NCI-H748 (cell line): ENCODE measurements at regions not wholly inside any gene's neighbourhood (a gene's known extent, or its start where the extent isn't known, plus 50 kb on each side); places are given as distances from the start of the nearest gene placed in this dataset.
"Not testable (repeated sequence)": the region's sequence is repeated elsewhere in the genome, so short reads cannot be mapped to it uniquely, and the experiment has no call there.

Experiments
- DNase-seq: peaks from one replicate; lab custom pipeline; 2025; ENCODE audit not compliant: unreplicated experiment; lab: John Stamatoyannopoulos, UW

DNA sequence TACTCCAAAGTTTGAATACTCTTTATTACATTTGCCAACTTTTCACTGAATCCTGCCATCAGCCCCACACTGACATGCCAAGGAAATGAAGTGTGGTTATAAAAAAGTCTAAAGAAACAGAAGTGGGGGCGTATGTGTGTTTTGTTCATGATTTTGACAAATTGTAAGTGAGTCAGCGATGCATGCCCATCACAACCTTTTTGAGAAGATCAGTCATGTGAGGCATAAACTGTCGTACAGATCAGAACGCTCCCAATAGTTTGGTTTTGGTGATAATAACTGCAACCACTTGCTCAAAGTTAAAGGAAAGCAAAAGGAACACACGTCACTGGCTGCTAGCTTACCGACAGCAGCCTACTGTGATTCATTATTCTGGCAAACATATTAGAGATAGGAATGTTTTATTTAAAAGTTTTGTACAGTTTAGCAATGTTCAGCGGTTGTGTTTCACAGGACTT lies 95.6 kb downstream of the RGS2 start:
- no peak for DNase-seq

DNA sequence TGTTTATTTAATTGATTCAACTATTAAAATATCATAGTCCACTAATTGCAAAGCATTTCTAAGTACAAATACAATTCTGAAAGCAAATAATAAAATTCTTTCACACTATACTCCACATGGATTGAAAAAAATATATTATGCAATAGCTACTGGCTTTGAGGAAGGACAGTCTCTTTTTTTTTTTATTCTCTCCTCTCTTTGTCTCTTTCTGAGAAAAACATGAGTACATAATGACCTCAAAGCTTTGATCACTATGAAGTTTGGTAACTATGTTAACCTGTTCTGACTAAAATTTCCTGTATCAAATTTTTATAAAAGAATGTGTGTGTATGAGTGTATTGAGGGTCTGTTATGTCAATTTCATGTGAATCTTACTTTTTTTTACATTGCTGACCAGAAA lies 96.2 kb downstream of the RGS2 start:
- no peak for DNase-seq

DNA sequence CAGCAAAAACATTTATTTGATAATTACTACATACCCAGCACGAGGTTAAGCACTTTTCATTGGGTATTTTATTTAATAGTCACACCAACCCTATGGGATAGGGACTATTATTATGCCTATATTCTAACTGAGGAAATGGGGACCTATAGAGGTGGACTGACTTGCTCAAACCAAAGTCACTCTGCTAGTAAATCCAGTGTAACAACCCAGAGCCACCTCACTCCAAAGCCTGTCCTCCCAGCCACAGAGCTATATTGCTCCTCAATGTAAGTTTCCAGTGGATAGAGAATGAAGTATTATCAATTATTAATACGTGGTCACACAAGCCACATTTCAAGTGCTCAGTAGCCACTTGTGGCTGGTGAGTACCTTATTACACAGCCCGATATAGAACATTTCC lies 97.5 kb downstream of the RGS2 start:
- DNase-seq, result no peak

DNA sequence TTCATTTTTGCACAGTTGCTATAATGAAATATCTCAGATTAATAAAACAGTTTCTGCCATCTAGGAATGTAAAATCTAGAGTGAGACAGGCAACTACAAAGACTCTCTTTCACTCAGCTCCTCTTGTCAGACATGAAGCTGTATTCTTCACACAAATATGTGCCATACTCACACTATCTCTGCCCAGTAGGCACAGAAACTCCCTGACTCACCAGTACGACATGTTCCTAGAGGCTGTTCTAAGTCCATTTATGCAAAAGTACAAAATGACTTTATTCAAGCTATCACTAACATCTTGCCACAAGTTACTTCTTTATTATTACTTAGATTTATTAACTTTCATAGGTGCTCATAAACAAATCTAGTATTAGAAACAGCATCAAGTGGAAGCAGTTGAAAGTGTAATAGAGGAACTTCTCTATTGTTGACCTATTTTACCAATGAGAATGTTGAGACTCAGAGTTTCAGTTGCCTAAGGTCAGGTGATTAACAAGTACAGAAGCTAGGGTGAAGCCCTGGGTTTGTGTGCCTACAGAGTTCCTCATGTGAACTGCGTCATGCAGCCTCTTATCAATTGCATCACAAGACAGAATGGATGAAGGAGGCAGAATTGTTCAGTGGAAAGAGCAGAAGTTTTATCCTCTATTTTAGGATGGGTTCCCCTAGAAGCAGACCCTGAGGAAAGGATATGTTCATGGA lies 98.9 kb downstream of the RGS2 start:
- no peak for DNase-seq

GRCh38 chr1:192911896-192912656 lies 103.2 kb downstream of the RGS2 start:
- DNase-seq, result not testable (repeated sequence)

DNA sequence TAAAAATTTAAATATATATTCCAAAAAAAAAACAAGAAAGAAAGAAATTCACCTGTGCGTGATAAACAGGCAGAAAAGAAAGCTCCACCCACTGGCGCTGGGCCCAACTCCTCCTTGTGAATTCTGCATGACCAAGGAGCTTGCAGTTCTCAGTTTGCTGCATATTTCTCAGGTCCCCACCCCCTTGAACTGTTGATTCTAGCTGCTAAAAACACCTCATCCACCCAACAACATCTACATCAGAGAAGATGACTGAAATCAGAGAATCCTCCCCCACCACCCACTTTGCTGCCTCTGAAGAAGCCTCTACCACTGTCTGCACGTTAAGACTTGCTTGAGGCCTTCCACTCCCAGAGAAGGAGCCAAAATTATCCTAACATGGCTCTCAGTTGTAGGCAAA lies 104.8 kb downstream of the RGS2 start:
- no peak for DNase-seq

DNA sequence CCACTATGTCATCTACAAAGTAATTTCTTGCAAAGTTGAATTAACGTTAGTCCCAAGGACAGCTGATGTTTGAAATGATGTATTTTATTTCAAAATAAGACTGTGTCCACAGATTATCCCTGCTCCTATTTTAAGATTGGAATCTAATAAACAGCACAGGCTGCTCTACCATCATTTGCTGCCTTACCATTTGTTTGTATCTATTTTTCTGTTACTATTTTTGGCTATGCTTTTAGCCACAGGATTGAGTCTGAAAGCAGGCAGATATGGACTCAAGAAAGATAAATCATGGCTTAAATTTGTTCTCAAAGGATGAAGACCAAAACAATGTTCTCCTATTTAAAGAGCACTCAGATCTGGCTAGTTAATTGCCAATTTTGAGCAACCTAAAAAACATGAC lies 105.3 kb downstream of the RGS2 start:
- no peak for DNase-seq

DNA sequence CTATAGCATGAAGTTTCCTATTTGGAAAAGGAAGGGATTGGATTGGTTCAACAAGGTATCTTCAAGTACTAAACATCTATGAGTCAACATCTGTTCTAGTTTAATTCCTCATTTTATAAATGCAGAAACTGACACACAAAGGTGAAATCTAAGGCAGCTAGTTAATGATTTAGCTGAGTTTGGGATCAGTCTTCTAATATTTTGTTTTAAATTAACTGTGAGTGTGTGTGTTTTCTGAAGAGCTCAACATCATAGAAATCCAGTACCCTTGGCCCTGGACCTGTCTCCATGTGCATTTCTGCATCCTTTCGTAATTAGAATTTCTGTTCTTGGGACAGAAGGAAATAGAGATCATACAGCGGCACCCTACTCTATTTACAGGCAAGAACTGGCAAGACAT lies 105.9 kb downstream of the RGS2 start:
- no peak for DNase-seq

DNA sequence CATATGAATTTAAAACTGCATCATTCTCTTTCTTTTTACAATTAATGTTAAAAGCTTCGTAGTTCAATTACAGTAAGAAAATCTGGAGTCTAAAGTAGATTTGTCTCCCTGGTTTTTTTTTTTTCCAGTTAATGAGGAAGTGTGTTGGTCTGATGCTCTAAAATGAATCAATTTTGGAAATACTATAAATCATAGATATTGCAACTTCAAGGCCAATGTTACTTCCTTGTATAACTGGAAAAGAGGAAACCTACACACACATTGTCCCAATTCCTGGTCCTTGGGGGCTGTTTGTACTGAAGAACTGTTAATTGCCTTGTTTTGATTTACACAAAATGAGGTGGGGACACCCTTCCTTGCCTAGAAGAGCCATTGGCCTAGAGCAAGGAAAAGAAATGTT lies 107.2 kb downstream of the RGS2 start:
- DNase-seq, result no peak

DNA sequence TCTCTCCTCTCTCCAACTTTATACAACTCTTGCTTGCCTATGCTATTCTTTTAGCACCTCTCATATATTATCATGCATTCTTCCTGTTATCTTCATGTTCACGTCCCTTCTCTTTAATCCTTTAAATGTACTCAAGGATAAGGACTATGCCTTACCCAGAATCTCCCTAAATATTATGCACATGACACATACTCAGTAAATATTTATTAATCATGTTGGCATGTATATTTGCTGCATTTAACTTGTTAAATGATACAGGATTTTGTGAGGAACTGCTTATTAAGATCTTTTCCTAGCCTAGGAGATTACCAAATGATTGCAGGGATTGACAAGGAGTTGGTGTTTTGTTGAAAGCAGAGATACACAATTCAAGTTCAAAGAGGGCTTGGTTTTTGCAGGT lies 109.4 kb downstream of the RGS2 start:
- no peak for DNase-seq

DNA sequence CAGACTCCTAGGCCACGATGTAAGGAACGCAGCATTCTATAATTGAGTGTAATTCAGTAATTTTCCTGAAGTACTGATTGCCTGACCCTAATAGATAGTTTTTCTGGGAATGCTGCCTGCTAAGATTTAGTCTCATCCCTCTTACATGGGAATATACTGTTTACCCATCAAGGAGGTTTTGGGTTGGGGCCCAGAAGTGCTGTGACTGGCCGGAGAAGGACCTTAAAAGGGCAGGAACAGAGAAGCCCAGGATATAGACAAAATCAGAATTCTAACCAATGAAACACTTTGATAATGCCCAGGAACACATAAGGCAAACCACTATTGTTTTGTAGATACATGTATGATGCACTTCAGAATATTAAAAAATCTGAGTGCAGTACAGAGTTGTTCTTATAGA lies 111.6 kb downstream of the RGS2 start:
- no peak for DNase-seq

DNA sequence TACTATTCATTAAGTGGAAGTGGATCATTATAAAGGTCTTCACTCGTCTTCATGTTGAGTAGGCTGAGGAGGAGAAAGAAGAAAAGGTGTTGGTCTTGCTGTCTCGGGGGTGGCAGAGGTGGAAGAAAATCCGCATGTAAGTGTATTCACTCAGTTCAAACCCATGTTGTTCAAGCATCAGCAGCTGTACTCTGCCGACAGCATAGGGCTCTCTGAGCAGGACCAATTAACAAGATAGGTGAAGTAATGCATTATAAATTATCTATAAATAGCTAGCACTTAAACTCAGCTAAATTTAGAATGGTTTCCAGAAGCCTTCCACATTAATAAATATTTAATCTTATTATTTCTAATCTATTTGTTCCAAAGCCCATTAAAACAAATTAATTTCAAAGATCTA lies 116.8 kb downstream of the RGS2 start:
- no peak for DNase-seq

DNA sequence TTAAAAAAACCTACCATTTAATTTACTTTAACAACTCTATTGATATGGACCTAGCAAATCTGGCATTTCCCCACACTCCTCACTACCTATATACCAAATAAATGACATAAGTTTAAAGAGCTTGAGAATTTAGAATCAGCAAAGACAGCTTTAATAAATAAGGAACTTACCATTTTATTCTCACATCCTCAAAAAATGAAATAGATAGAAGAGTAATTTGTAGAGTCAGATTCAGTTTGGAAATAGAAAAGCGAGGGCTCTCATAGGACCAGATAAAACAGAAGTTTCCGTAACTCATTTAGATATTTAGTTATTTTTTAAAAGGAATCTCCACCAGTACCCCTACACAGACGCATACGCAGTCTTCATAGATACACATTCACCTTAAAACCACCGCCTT lies 117.9 kb downstream of the RGS2 start:
- DNase-seq, result no peak

GRCh38 chr1:192927496-192927895 lies 118.7 kb downstream of the RGS2 start:
- no peak for DNase-seq

GRCh38 chr1:192929597-192929996 lies 120.8 kb downstream of the RGS2 start:
- DNase-seq, result no peak

DNA sequence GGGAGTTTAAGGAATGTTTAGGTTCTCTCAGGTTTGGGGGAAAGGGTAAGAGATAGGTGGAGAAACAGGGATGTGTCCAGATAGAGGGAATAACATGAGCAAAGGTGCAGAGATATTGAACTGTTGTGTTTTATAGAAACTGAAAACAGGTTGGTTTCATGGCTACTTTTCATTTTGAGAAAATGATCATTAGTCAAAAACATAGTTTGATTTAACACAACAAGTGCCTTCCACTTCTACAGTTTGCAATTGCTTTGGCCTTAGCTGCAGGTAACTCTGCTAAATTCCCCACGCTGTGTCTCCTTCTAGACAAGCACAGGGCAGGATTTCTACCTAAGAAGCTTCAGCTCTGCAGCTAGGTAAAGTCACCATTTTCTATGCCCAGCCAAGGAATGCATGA lies 124.9 kb downstream of the RGS2 start:
- no peak for DNase-seq

- no peak for DNase-seq
These were observed 122.7 kb downstream of the UCHL5 start for GRCh38 chr1:192936313-192937018.

- DNase-seq, result no peak
These were observed 122.0 kb downstream of the UCHL5 start for GRCh38 chr1:192937128-192937527.

- DNase-seq, result no peak
These were observed 119.7 kb downstream of the UCHL5 start for GRCh38 chr1:192939440-192939839.

- no peak for DNase-seq
These were observed 118.5 kb downstream of the UCHL5 start for GRCh38 chr1:192940658-192941057.

- no peak for DNase-seq
These were observed 117.3 kb downstream of the UCHL5 start for GRCh38 chr1:192941722-192942411.
